ENCODE measurements at regions not wholly inside any gene's neighbourhood (a gene's known extent, or its start where the extent isn't known, plus 50 kb on each side); places are given as distances from the start of the nearest gene placed in this dataset.

- TF ChIP-seq, protein P1, sequence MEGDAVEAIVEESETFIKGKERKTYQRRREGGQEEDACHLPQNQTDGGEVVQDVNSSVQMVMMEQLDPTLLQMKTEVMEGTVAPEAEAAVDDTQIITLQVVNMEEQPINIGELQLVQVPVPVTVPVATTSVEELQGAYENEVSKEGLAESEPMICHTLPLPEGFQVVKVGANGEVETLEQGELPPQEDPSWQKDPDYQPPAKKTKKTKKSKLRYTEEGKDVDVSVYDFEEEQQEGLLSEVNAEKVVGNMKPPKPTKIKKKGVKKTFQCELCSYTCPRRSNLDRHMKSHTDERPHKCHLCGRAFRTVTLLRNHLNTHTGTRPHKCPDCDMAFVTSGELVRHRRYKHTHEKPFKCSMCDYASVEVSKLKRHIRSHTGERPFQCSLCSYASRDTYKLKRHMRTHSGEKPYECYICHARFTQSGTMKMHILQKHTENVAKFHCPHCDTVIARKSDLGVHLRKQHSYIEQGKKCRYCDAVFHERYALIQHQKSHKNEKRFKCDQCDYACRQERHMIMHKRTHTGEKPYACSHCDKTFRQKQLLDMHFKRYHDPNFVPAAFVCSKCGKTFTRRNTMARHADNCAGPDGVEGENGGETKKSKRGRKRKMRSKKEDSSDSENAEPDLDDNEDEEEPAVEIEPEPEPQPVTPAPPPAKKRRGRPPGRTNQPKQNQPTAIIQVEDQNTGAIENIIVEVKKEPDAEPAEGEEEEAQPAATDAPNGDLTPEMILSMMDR (IDR thresholded peaks at IDR 0.05) = no peak
- TF ChIP-seq POLR2A (IDR thresholded peaks at IDR 0.05) = no peak
Observed at GRCh38 chr1:102687383-102687782, 420.9 kb downstream of the COL11A1 start.

All from Peyer's patch (tissue), 4 donors.